Cardiac muscle cell (in vitro differentiated cells and primary cell): ENCODE measurements at regions not wholly inside any gene's neighbourhood (a gene's known extent, or its start where the extent isn't known, plus 50 kb on each side); places are given as distances from the start of the nearest gene placed in this dataset.
A peak's percentile ranks its signal among the peaks of the same experiment; 100 is the strongest.
"Not testable (repeated sequence)": the region's sequence is repeated elsewhere in the genome, so short reads cannot be mapped to it uniquely, and the experiment has no call there.

Experiments
- DNase-seq, 2 donors: peaks; one replicate each; pipeline versions ENCODE4 v3.0.0 to v3.0.0-alpha.2; 2010 to 2017; ENCODE audit warnings: low read depth in 1 of 2, low spot score in 1 of 2
- H3K27ac ChIP-seq: fragments of 200-600 bp; sonication (generic); 2 replicates; pipeline ENCODE4 v1.5.1; 2016
- H3K27me3 ChIP-seq: fragments of 200-600 bp; sonication (generic); 2 replicates; pipeline ENCODE4 v1.6.0; 2016; ENCODE audit warnings: control low read depth
- H3K36me3 ChIP-seq: fragments of 200-600 bp; sonication (generic); 2 replicates; pipeline ENCODE4 v1.5.1; 2016; ENCODE audit warnings: control low read depth
- H3K4me1 ChIP-seq: fragments of 200-600 bp; sonication (generic); 2 replicates; pipeline ENCODE4 v1.8.1; 2017; ENCODE audit warnings: low read depth, mild to moderate bottlenecking, mixed run types
- H3K4me3 ChIP-seq: fragments of 200-600 bp; sonication (generic); 2 replicates; pipeline ENCODE4 v1.5.1; 2016; ENCODE audit warnings: mild to moderate bottlenecking
- H3K9me3 ChIP-seq: fragments of 200-600 bp; sonication (generic); 2 replicates; pipeline ENCODE4 v1.5.1; 2017; ENCODE audit warnings: low read depth, mild to moderate bottlenecking, control low read depth
- TF ChIP-seq, protein P1 (sequence below): IDR thresholded peaks from 2 replicates; pipeline ENCODE4 v1.5.1; 2012; ENCODE audit warnings: low read depth, mild to moderate bottlenecking, low read length

DNA sequence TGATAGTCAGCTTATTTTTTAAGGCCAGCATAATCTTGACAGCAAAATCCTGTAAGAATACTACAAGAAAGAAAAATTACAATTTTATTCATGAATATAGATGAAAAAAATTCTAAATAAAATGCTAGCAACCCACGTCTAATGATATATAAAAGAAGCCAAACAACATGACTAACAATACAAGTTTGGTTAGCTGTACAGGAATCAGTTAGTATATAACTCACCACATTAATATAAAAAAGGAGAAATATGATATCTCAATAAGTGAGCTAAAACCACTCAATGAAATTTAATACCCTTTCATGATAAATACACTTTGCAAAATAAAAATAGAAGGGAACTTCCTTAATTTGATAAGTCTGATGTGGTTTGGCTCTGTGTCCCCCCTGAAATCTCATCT lies 139.7 kb upstream of the MAN2A1 start:
- Histone ChIP-seq H3K9me3 (no peaks in the 10 kb centered on the region), H3K27me3 (no peaks in the 10 kb centered on the region)

DNA sequence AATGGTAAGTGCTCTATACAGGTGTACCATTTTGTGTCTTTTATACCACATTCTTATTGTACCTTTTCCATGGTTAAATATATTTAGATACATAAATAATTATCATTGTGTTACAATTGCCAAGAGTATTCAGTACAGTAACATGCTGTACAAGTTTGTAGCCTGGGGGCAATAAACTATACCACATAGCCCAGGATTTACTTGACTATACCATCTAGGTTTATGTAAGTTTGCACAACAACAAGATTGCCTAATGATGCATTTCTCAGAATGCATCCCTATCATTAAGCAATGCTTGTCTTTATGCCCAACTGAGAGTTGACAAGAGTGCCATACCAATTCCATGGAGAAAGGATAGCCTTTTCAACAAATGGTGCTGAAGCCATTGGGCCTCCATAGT lies 136.7 kb upstream of the PJA2 start:
- no peaks in the 10 kb centered on the region for H3K36me3 ChIP-seq
- TF ChIP-seq, protein P1, sequence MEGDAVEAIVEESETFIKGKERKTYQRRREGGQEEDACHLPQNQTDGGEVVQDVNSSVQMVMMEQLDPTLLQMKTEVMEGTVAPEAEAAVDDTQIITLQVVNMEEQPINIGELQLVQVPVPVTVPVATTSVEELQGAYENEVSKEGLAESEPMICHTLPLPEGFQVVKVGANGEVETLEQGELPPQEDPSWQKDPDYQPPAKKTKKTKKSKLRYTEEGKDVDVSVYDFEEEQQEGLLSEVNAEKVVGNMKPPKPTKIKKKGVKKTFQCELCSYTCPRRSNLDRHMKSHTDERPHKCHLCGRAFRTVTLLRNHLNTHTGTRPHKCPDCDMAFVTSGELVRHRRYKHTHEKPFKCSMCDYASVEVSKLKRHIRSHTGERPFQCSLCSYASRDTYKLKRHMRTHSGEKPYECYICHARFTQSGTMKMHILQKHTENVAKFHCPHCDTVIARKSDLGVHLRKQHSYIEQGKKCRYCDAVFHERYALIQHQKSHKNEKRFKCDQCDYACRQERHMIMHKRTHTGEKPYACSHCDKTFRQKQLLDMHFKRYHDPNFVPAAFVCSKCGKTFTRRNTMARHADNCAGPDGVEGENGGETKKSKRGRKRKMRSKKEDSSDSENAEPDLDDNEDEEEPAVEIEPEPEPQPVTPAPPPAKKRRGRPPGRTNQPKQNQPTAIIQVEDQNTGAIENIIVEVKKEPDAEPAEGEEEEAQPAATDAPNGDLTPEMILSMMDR = no peak
- no peak overlapping the region for H3K27ac ChIP-seq
- DNase-seq = no peak
- no peaks in the 10 kb centered on the region for H3K9me3 ChIP-seq
- no peaks in the 10 kb centered on the region for H3K27me3 ChIP-seq
- H3K4me1 ChIP-seq = no peaks in the 10 kb centered on the region
- no peak overlapping the region for H3K4me3 ChIP-seq

More for the DNA sequence above, 139.7 kb upstream of the MAN2A1 start:
- no peak for DNase-seq
- H3K36me3 ChIP-seq = no peaks in the 10 kb centered on the region
- no peaks in the 10 kb centered on the region for H3K4me1 ChIP-seq
- TF ChIP-seq, protein P1 = no peak
- no peak overlapping the region for H3K27ac ChIP-seq
- H3K4me3 ChIP-seq = no peak overlapping the region

GRCh38 chr5:109544873-109545272 lies 135.1 kb upstream of the PJA2 start:
- H3K9me3 ChIP-seq, H3K27ac ChIP-seq, H3K27me3 ChIP-seq, DNase-seq, H3K4me3 ChIP-seq, H3K4me1 ChIP-seq, H3K36me3 ChIP-seq: not testable (repeated sequence)

DNA sequence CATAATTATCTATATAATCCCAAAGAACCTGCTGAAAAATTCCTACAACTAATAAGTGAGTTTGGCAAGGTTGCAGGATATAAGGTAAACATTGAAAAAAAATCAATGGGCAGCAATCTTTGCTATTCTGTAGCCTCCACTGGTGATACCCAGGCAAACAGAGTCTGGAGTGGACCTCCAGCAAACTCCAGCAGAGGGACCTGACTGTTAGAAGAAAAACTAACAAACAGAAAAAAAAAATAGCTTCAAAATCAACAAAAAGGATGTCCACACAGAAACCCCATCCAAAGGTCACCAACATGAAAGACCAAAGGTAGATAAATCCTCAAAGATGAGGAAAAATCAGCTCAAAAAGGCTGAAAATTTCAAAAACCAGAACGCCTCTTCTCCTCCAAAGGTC lies 128.9 kb upstream of the PJA2 start:
- not testable (repeated sequence) for H3K9me3 ChIP-seq, H3K27ac ChIP-seq, H3K4me1 ChIP-seq, H3K27me3 ChIP-seq, H3K36me3 ChIP-seq, DNase-seq, H3K4me3 ChIP-seq

GRCh38 chr5:109535090-109535489 lies 125.3 kb upstream of the PJA2 start:
- not testable (repeated sequence) for H3K27ac ChIP-seq, H3K4me3 ChIP-seq, H3K27me3 ChIP-seq, H3K36me3 ChIP-seq, H3K4me1 ChIP-seq, DNase-seq, H3K9me3 ChIP-seq

GRCh38 chr5:109533751-109534272 lies 124.0 kb upstream of the PJA2 start:
- Histone ChIP-seq H3K27me3 (no peaks in the 10 kb centered on the region), H3K4me3 (no peak overlapping the region), H3K9me3 (no peaks in the 10 kb centered on the region), H3K4me1 (no peaks in the 10 kb centered on the region), H3K27ac (no peak overlapping the region), H3K36me3 (no peaks in the 10 kb centered on the region)
- peak in 1 of 2 donors; percentile 5 for DNase-seq
- TF ChIP-seq, protein P1 = no peak

GRCh38 chr5:109532773-109533364 lies 123.1 kb upstream of the PJA2 start:
- DNase-seq = no peak
- no peak overlapping the region for H3K4me3 ChIP-seq
- TF ChIP-seq, protein P1 = no peak
- no peaks in the 10 kb centered on the region for H3K27me3 ChIP-seq
- H3K36me3 ChIP-seq = no peaks in the 10 kb centered on the region
- H3K27ac ChIP-seq = no peak overlapping the region
- H3K9me3 ChIP-seq = no peaks in the 10 kb centered on the region
- H3K4me1 ChIP-seq = no peaks in the 10 kb centered on the region
